Vagina (tissue), 2 donors: ENCODE measurements at regions not wholly inside any gene's neighbourhood (a gene's known extent, or its start where the extent isn't known, plus 50 kb on each side); places are given as distances from the start of the nearest gene placed in this dataset.

Experiments
- CTCF ChIP-seq, 3 experiments: fragments of 450-650 bp in 2 of 3; fragments of 200-600 bp in 1 of 3; sonication (generic) in 1 of 3; IDR thresholded peaks; one replicate each; pipeline ENCODE4 v1.5.1; 2017 to 2019; ENCODE audit warnings: antibody characterized with exemption in 3 of 3, mild to moderate bottlenecking in 2 of 3, moderate library complexity in 2 of 3
- POLR2A ChIP-seq, 2 donors: fragments of 450-650 bp; IDR thresholded peaks; one replicate each; pipeline ENCODE4 v1.6.1; 2017; ENCODE audit warnings: antibody characterized with exemption in 2 of 2, mild to moderate bottlenecking in 2 of 2, moderate library complexity in 2 of 2
- POLR2AphosphoS5 ChIP-seq, 2 donors: sonication (generic); formaldehyde crosslinking; IDR thresholded peaks; one replicate each; pipeline ENCODE4 v1.9.0; 2017; ENCODE audit warnings: antibody characterized with exemption in 2 of 2, mild to moderate bottlenecking in 2 of 2, low read depth in 1 of 2; ENCODE audit not compliant: insufficient read depth in 1 of 2

GRCh38 chr9:38163518-38163917 is 94.5 kb upstream of the SHB start:
- no peak for TF ChIP-seq CTCF (IDR thresholded peaks at IDR 0.05)
- no peak for TF ChIP-seq POLR2A (IDR thresholded peaks at IDR 0.05)
- no peak for TF ChIP-seq POLR2AphosphoS5 (IDR thresholded peaks at IDR 0.05; ENCODE audit: insufficient read depth in 1 of 2, low read depth in 1 of 2)
